ENCODE measurements at regions not wholly inside any gene's neighbourhood (a gene's known extent, or its start where the extent isn't known, plus 50 kb on each side); places are given as distances from the start of the nearest gene placed in this dataset.

- TF ChIP-seq ELF4 (CRISPR knock-in tag; IDR thresholded peaks at IDR 0.05; ENCODE audit: low read depth) (no peak), CTCF (IDR thresholded peaks at IDR 0.05) (no peak), NR2C2 (CRISPR knock-in tag; IDR thresholded peaks at IDR 0.05) (no peak), CBFB (CRISPR knock-in tag; IDR thresholded peaks at IDR 0.05; ENCODE audit: low read depth) (no peak), PRRX2 (CRISPR knock-in tag; IDR thresholded peaks at IDR 0.05) (no peak), TCF7 (CRISPR knock-in tag; IDR thresholded peaks at IDR 0.05; ENCODE audit: low read depth) (no peak), ZSCAN18 (CRISPR knock-in tag; IDR thresholded peaks at IDR 0.05) (no peak), NR3C1 (CRISPR knock-in tag; conservative IDR thresholded peaks at IDR 0.05; ENCODE audit: low read depth) (no peak), MAX (CRISPR knock-in tag; IDR thresholded peaks at IDR 0.05) (no peak), NFE2L1 (CRISPR knock-in tag; IDR thresholded peaks at IDR 0.05) (no peak), SMAD4 (CRISPR knock-in tag; IDR thresholded peaks at IDR 0.05) (no peak), NFYB (CRISPR knock-in tag; conservative IDR thresholded peaks at IDR 0.05; ENCODE audit: low read depth) (no peak), PRDM15 (CRISPR knock-in tag; IDR thresholded peaks at IDR 0.05) (no peak), ATF6 (CRISPR knock-in tag; IDR thresholded peaks at IDR 0.05) (no peak)
Measured at GRCh38 chr11:91310085-91310484, 914.5 kb upstream of the FAT3 start.
